Epithelial cell of esophagus (primary cell): ENCODE measurements at regions not wholly inside any gene's neighbourhood (a gene's known extent, or its start where the extent isn't known, plus 50 kb on each side); places are given as distances from the start of the nearest gene placed in this dataset.
A peak's percentile ranks its signal among the peaks of the same experiment; 100 is the strongest.

Experiments used
- DNase-seq: peaks from one replicate; pipeline ENCODE4 v3.0.0; 2010; ENCODE audit warnings: low read depth
- H3K4me3 ChIP-seq: 2 replicates; pipeline ENCODE4 v1.5.1; 2011; ENCODE audit warnings: mild to moderate bottlenecking, low read length, control low read depth
- TF ChIP-seq, protein P1 (sequence below): IDR thresholded peaks from 2 replicates; pipeline ENCODE4 v1.5.1; 2011; ENCODE audit warnings: low read depth, mild to moderate bottlenecking, low read length, control low read depth, inconsistent platforms; ENCODE audit not compliant: insufficient read depth; ENCODE audit errors: missing control alignments

DNA sequence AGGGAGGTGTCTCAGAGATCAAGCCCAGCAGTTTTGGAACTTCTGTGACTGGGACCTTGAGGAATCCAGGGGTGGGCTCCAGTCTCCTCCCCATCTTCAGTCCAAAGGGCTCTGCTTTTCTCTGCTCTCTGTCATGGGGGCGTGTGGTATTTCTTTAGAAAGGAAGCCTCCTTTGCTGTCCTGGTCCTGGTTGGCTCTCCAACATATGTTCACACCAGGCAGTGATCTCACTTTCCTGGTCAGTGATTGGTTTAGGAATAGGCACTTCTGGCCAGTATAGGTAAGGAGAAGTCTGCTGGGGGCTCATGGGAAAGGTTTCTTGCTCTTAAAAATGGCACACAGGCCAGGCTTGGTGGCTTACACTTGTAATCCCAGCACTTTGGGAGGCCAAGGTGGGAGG is 115.5 kb upstream of the HAAO start:
- DNase-seq: no peak
- H3K4me3 ChIP-seq: no peak overlapping the region
- TF ChIP-seq, protein P1, sequence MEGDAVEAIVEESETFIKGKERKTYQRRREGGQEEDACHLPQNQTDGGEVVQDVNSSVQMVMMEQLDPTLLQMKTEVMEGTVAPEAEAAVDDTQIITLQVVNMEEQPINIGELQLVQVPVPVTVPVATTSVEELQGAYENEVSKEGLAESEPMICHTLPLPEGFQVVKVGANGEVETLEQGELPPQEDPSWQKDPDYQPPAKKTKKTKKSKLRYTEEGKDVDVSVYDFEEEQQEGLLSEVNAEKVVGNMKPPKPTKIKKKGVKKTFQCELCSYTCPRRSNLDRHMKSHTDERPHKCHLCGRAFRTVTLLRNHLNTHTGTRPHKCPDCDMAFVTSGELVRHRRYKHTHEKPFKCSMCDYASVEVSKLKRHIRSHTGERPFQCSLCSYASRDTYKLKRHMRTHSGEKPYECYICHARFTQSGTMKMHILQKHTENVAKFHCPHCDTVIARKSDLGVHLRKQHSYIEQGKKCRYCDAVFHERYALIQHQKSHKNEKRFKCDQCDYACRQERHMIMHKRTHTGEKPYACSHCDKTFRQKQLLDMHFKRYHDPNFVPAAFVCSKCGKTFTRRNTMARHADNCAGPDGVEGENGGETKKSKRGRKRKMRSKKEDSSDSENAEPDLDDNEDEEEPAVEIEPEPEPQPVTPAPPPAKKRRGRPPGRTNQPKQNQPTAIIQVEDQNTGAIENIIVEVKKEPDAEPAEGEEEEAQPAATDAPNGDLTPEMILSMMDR: no peak

- no peak overlapping the region for H3K4me3 ChIP-seq
- TF ChIP-seq, protein P1: no peak
- no peak for DNase-seq
Observed at GRCh38 chr2:42906557-42907411, 114.4 kb upstream of the HAAO start.

GRCh38 chr2:42906111-42906556 is 113.8 kb upstream of the HAAO start:
- H3K4me3 ChIP-seq: no peak overlapping the region
- DNase-seq: no peak
- TF ChIP-seq, protein P1: no peak

- DNase-seq: no peak
- TF ChIP-seq, protein P1: no peak
- H3K4me3 ChIP-seq: no peak overlapping the region
Observed at GRCh38 chr2:42905341-42906110, 113.1 kb upstream of the HAAO start.

GRCh38 chr2:42904576-42904876 is 112.1 kb upstream of the HAAO start:
- TF ChIP-seq, protein P1: no peak
- no peak overlapping the region for H3K4me3 ChIP-seq
- peak; percentile 36 for DNase-seq

GRCh38 chr2:42903821-42904575 is 111.6 kb upstream of the HAAO start:
- DNase-seq: peak; percentile 58
- H3K4me3 ChIP-seq: no peak overlapping the region
- TF ChIP-seq, protein P1: no peak
